Muscle layer of colon (tissue), 2 donors: ENCODE measurements at regions not wholly inside any gene's neighbourhood (a gene's known extent, or its start where the extent isn't known, plus 50 kb on each side); places are given as distances from the start of the nearest gene placed in this dataset.
"Not testable (repeated sequence)": the region's sequence is repeated elsewhere in the genome, so short reads cannot be mapped to it uniquely, and the experiment has no call there.

Source experiments
- H3K27ac ChIP-seq: one replicate; pipeline ENCODE4 v1.7.0; 2013; ENCODE audit warnings: low read depth, mild to moderate bottlenecking, low read length, moderate library complexity
- H3K27me3 ChIP-seq, 2 donors: one replicate each; pipeline ENCODE4 v1.7.0; 2013; ENCODE audit warnings: low read length in 2 of 2, mild to moderate bottlenecking in 2 of 2; ENCODE audit not compliant: insufficient read depth in 2 of 2, control insufficient read depth in 1 of 2
- H3K36me3 ChIP-seq: one replicate; pipeline ENCODE4 v1.7.0; 2013; ENCODE audit warnings: mild to moderate bottlenecking, low read length; ENCODE audit not compliant: insufficient read depth
- H3K4me1 ChIP-seq: one replicate; pipeline ENCODE4 v1.7.0; 2013; ENCODE audit warnings: mild to moderate bottlenecking, low read length; ENCODE audit not compliant: insufficient read depth
- H3K4me3 ChIP-seq, 2 donors: one replicate each; pipeline ENCODE4 v1.7.0; 2013; ENCODE audit warnings: low read length in 2 of 2, low read depth in 1 of 2, mild to moderate bottlenecking in 1 of 2, moderate library complexity in 1 of 2
- H3K9ac ChIP-seq: one replicate; pipeline ENCODE4 v1.7.0; 2013; ENCODE audit warnings: low read length
- H3K9me3 ChIP-seq: one replicate; pipeline ENCODE4 v1.7.0; 2013; ENCODE audit warnings: mild to moderate bottlenecking, low read length
- donor health status: abdominal sarcoma.
- donor health status: Adenocarcinoma of cecum.

DNA sequence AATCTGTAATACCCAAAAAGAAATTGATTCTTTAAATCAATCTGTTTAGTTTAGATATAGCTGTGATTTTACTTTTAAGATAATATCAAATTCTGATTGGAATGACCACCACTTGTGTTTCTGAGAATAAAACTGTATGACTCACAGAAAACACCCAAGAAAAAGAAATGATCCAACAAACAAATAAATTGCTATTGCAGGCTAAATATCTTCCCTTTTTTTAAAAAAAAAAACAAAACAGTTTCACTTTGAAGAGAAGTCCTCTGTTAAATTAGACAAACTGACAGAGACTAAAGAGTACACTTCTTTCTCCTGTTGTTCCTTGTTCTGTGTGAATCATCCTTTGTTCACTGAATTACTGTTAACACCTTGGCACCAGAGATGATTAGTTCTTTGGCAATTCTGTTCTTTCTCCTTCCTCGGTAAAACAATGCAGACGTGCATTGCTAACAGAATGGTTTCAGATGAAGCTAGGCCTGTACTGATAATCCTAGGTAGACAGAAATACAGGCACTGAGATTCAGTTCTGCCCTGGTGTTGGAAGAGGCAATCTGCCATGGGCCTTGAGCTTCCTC lies 895.2 kb upstream of the CITED2 start:
- H3K27ac ChIP-seq = peak overlapping the region; percentile 23
- H3K27me3 ChIP-seq = no peaks in the 10 kb centered on the region
- no peak overlapping the region for H3K9ac ChIP-seq
- H3K36me3 ChIP-seq = no peaks in the 10 kb centered on the region
- H3K9me3 ChIP-seq = no peaks in the 10 kb centered on the region
- H3K4me3 ChIP-seq = no peak overlapping the region
- H3K4me1 ChIP-seq = peaks cover 10% of the 10 kb centered on the region

DNA sequence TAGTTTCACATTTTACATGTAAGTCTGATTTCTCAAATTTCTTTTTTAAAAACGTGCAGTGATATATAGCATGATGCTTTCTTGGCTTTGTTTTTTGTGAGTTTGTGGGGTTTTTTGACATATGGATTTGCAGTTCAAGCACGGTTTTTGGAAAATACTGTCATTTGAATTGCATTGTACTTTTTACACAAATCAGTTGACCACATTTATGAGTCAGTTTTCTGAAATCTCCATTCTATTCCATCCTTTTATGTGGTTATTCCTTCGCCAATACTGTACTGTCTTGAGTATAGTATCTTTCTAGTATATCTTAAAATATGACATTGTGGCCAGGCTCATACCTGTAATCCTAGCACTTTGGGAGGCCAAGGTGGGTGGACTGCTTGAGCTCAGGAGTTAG lies 890.0 kb upstream of the CITED2 start:
- H3K4me1 ChIP-seq = no peaks in the 10 kb centered on the region
- H3K4me3 ChIP-seq = no peak overlapping the region
- H3K9ac ChIP-seq = no peak overlapping the region
- no peak overlapping the region for H3K27ac ChIP-seq
- no peaks in the 10 kb centered on the region for H3K9me3 ChIP-seq
- no peaks in the 10 kb centered on the region for H3K27me3 ChIP-seq
- no peaks in the 10 kb centered on the region for H3K36me3 ChIP-seq

DNA sequence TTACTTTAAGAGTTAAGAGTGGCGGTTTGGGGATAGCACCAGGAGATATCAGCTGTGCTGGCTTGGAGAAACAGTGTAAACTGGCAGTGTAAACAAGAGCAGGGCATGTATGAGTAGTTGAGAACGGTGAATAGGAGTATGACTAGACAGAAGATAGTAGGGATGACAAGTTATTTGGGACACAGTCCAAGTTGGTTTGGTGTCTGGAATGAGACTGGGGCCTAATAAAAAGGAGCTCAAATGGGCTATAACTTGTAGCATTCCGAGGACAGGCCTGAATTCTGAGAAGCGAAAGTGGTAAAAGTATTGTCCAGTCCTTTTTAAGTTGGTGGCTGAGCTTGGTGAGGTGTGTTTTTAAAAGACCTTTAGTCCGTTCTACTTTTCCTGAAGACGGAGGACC lies 883.9 kb upstream of the CITED2 start:
- not testable (repeated sequence) for H3K36me3 ChIP-seq, H3K4me1 ChIP-seq, H3K27me3 ChIP-seq, H3K9ac ChIP-seq, H3K9me3 ChIP-seq, H3K27ac ChIP-seq, H3K4me3 ChIP-seq

DNA sequence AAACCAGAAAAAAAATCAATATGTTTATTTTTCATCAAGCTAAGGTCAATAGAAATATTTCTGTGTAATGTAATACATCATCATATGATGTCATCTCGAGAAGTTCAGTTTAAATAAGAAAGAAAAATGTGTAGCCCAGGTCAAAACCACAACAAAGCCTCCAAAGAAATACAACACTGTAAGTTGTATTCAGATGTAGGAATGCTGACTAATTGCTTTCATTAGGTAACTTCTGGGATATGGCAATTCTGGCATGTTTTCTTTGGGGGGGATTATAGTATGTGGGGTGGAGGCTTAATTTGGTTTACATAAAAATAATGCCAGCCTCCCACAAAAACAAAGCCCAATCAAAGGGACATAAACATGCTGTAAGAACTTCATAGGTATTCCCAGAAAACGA lies 881.8 kb upstream of the CITED2 start:
- no peak overlapping the region for H3K4me3 ChIP-seq
- no peaks in the 10 kb centered on the region for H3K4me1 ChIP-seq
- H3K27me3 ChIP-seq = no peaks in the 10 kb centered on the region
- no peaks in the 10 kb centered on the region for H3K36me3 ChIP-seq
- H3K9ac ChIP-seq = no peak overlapping the region
- H3K27ac ChIP-seq = no peak overlapping the region
- no peaks in the 10 kb centered on the region for H3K9me3 ChIP-seq

DNA sequence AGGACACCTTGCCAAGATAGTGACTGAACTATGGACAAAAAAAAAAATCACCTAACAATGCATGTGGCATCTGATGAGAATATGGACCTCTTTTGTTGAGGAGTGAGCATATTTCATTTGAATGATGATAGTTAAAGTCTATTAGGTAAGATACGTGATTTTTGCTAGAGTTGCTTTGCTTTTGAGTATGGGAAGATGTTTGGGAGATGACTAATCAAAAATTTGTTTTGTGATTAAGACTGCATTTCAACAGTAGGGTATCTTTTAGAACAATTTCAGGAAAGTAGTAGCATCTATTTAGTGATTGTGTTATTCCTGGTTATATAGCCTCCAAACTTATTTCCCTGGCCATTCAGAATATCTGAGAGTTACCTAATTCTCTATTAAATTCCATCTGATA lies 878.6 kb upstream of the CITED2 start:
- no peaks in the 10 kb centered on the region for H3K36me3 ChIP-seq
- H3K9ac ChIP-seq = no peak overlapping the region
- H3K9me3 ChIP-seq = no peaks in the 10 kb centered on the region
- no peaks in the 10 kb centered on the region for H3K27me3 ChIP-seq
- no peak overlapping the region for H3K27ac ChIP-seq
- no peaks in the 10 kb centered on the region for H3K4me1 ChIP-seq
- no peak overlapping the region for H3K4me3 ChIP-seq

DNA sequence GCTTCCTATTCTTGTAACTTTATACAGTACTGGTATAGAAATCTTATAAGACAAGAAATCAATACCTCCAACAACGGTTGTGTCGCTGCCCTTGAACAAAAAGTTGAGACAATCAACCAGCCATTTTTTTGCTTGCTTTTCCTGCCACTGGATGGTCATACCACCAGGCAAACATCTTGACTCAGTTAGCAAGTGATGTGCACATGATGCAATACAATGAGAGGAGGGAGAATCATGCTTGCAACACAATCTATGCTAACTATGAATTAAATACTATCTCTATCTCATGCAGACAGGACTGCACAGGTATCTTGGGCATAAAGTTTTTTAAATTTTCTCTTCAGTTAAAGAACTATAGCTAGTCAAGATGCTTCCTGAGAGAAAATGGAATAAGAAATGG lies 877.7 kb upstream of the CITED2 start:
- no peaks in the 10 kb centered on the region for H3K36me3 ChIP-seq
- H3K4me1 ChIP-seq = no peaks in the 10 kb centered on the region
- no peak overlapping the region for H3K27ac ChIP-seq
- H3K9ac ChIP-seq = no peak overlapping the region
- no peaks in the 10 kb centered on the region for H3K9me3 ChIP-seq
- H3K4me3 ChIP-seq = no peak overlapping the region
- no peaks in the 10 kb centered on the region for H3K27me3 ChIP-seq

DNA sequence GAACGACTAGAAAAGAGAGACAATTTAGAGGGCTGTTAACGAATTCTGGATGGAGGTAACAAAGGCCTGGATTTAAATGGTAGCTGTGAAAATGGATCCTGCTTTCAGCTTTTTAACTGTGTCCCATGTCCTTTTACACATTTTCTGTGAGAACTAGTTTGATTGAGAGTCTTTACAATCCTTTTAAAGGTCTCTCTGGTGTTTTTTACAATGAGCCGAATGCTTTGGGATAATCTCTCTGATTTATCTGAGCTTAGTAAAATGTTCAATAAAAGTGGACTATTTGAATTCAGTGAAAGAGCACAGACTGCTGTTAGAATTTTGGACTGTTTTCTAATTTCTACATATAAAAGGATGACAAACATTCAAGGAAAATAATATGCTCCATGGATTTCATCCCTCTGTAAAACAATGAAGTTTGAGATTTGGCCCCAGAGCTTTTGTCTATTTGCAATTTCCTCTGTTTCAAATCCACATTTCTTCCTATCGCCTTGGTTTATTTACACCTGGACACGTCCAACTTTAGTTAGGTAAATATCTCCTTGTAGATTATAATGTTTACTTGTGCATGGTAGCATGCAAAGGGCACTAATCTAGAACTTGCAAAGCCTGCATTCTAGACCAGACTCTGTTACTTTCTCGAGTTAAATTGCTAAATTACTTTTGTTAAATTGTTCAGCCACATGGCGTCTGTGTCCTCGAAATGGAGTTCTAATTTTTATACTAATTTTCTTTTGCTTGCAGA lies 871.0 kb upstream of the CITED2 start:
- no peak overlapping the region for H3K4me3 ChIP-seq
- no peak overlapping the region for H3K27ac ChIP-seq
- no peaks in the 10 kb centered on the region for H3K36me3 ChIP-seq
- H3K27me3 ChIP-seq = no peaks in the 10 kb centered on the region
- no peak overlapping the region for H3K9ac ChIP-seq
- no peaks in the 10 kb centered on the region for H3K4me1 ChIP-seq
- no peaks in the 10 kb centered on the region for H3K9me3 ChIP-seq

DNA sequence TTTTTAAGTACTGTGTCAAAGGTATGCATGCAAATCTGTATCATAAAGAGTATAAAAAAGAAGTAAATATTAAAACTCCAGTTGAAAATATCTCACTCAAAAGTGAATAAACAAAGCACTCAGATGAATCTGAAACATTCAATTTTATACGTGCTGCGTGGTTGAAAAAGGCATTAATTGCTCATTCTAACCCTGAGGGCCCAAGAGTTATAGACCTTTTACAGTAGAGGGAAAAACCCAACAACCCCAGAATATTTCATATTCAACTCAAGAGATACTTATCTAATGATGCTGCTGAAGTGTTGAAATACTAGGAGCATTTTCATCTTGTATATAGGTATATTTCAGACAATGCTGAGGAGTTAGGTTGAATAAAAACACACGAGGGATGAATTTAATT lies 862.8 kb upstream of the CITED2 start:
- Histone ChIP-seq H3K9ac (no peak overlapping the region), H3K4me1 (peaks cover 11% of the 10 kb centered on the region), H3K36me3 (no peaks in the 10 kb centered on the region), H3K27me3 (no peaks in the 10 kb centered on the region), H3K4me3 (no peak overlapping the region), H3K9me3 (no peaks in the 10 kb centered on the region), H3K27ac (no peak overlapping the region)

- Histone ChIP-seq H3K27me3 (no peaks in the 10 kb centered on the region), H3K36me3 (no peaks in the 10 kb centered on the region), H3K27ac (no peak overlapping the region), H3K4me1 (peaks cover 11% of the 10 kb centered on the region), H3K4me3 (no peak overlapping the region), H3K9me3 (no peaks in the 10 kb centered on the region), H3K9ac (no peak overlapping the region)
Measured at GRCh38 chr6:140236732-140237131, 862.3 kb upstream of the CITED2 start.

- H3K4me3 ChIP-seq = no peak overlapping the region
- H3K9ac ChIP-seq = no peak overlapping the region
- H3K36me3 ChIP-seq = no peaks in the 10 kb centered on the region
- H3K27ac ChIP-seq = no peak overlapping the region
- H3K27me3 ChIP-seq = no peaks in the 10 kb centered on the region
- no peaks in the 10 kb centered on the region for H3K4me1 ChIP-seq
- H3K9me3 ChIP-seq = no peaks in the 10 kb centered on the region
Measured at GRCh38 chr6:140230282-140230681, 855.8 kb upstream of the CITED2 start.

DNA sequence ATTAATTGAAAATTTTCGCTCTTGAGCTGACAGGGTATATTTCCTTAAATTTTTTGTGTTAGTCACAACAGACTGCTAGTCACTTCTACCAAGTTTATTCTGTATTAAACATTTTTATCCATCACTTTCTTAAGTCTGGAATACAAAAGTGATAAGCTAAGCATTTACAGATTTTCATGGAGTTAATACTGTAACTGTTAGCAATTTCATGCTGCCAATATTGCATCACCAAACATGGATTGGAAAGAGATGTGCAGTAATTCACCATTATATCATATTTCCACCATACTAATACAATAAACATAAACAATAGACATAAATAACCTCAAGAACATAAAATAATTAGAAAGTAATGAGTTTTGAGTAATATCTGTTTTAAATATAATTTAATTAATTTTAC lies 854.0 kb upstream of the CITED2 start:
- Histone ChIP-seq H3K27ac (no peak overlapping the region), H3K9me3 (no peaks in the 10 kb centered on the region), H3K27me3 (no peaks in the 10 kb centered on the region), H3K36me3 (no peaks in the 10 kb centered on the region), H3K4me1 (no peaks in the 10 kb centered on the region), H3K4me3 (no peak overlapping the region), H3K9ac (no peak overlapping the region)

DNA sequence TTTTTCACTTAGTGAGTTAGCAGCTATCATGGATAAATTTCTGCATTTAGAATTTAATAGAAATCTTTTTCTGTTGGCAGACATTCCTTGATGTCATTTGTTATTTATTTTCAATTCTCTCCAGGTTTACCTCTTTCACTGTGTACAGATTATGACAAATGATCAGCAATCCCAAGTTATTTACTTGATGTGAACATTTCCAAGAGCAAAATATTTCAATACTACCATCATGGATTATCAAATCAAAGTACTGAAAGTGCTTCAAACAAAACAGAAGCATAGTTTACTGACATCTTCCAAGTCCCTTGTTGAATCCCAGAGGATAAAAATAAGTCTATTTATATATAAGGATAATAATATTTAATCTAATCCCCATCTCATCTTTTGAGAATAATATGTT lies 852.2 kb upstream of the CITED2 start:
- H3K4me1 ChIP-seq = no peaks in the 10 kb centered on the region
- no peak overlapping the region for H3K27ac ChIP-seq
- no peak overlapping the region for H3K9ac ChIP-seq
- no peaks in the 10 kb centered on the region for H3K9me3 ChIP-seq
- H3K4me3 ChIP-seq = no peak overlapping the region
- H3K36me3 ChIP-seq = no peaks in the 10 kb centered on the region
- no peaks in the 10 kb centered on the region for H3K27me3 ChIP-seq
